Ovary (tissue), 7 donors: ENCODE measurements at regions not wholly inside any gene's neighbourhood (a gene's known extent, or its start where the extent isn't known, plus 50 kb on each side); places are given as distances from the start of the nearest gene placed in this dataset.

Experiments
- DNase-seq, 5 donors: peaks; one replicate each; pipeline ENCODE4 v3.0.0-alpha.2; 2019 to 2020
- H3K27ac ChIP-seq, 2 donors: fragments of 200-600 bp; one replicate each; pipeline versions ENCODE4 v1.5.1 to v1.8.0; 2019 to 2022
- H3K27me3 ChIP-seq: fragments of 200-600 bp; one replicate; pipeline ENCODE4 v1.8.0; 2022
- H3K36me3 ChIP-seq: fragments of 200-600 bp; sonication (generic); one replicate; pipeline ENCODE4 v1.5.1; 2019
- H3K4me1 ChIP-seq: one replicate; pipeline ENCODE4 v1.8.1; 2013; ENCODE audit warnings: mild to moderate bottlenecking, moderate library complexity; ENCODE audit not compliant: insufficient read depth
- H3K4me3 ChIP-seq: fragments of 200-600 bp; sonication (generic); one replicate; pipeline ENCODE4 v1.5.1; 2017
- H3K9me3 ChIP-seq, 2 donors: fragments of 200-600 bp in 1 of 2; sonication (generic) in 1 of 2; one replicate each; pipeline versions ENCODE4 v1.5.1 to v1.8.1; 2013 to 2019; ENCODE audit warnings: mild to moderate bottlenecking in 1 of 2, moderate library complexity in 1 of 2
- EP300 ChIP-seq: sonication (generic); formaldehyde crosslinking; IDR thresholded peaks from one replicate; pipeline ENCODE4 v1.6.1; 2017; ENCODE audit warnings: antibody characterized with exemption
- POLR2A ChIP-seq: fragments of 450-650 bp; IDR thresholded peaks from one replicate; pipeline ENCODE4 v1.6.1; 2017; ENCODE audit warnings: antibody characterized with exemption, mild to moderate bottlenecking, moderate library complexity
- WGBS, 3 donors: extraction: QIAGEN DNeasy Blood & Tissue Kit in 1 of 3; methylation state at CpG; one replicate each; pipeline versions ENCODE4 v1.1.5 to v1.1.7; 2013 to 2017; 5-methylcytosine and 5-hydroxymethylcytosine counted together
- intact Hi-C, 4 donors: fragments of 100-400 bp; cut with DNase I; formaldehyde crosslinking; loops; one replicate each; pipeline versions ENCODE4 v1.11.0 to v1.15.1; 2022 to 2023
- TF ChIP-seq, protein P1 (sequence below), 3 donors: fragments of 450-650 bp in 2 of 3; fragments of 200-600 bp in 1 of 3; IDR thresholded peaks; one replicate each; pipeline versions ENCODE4 v1.5.1 to v1.8.0; 2016 to 2022; ENCODE audit warnings: antibody characterized with exemption in 3 of 3, mild to moderate bottlenecking in 1 of 3
- donor health status: DM: no; HTN: no; CAD: no; lungs with moderate emphysema.
- donor health status: DM: no; HTN: no; CAD: no.
- donor health status: Bipolar disorder and iron deficiency.
- donor health status: DM: no; HTN: no; CAD: no.
- donor health status: DM: yes; HTN: yes; CAD: no.

DNA sequence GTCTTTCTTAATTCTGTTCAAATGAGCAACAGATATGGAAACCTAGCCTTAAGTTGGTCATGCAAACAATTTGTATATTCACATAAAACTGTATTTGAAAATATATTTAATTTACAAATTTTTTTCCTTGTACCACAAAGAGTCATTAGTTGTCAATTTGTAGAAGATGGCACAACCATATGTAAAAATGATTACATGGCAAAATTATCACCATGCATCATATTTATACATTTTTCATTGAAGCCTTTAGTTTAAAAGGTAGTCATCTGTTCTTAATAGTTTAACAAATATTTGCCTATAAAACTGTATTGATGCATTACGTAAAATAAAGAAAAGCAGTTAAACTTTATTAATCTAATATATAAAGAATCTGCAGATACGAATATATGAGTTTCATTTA is 1306.8 kb upstream of the ADGRB3 start:
- no peaks in the 10 kb centered on the region for H3K27me3 ChIP-seq
- no peaks in the 10 kb centered on the region for H3K4me1 ChIP-seq
- TF ChIP-seq, protein P1, sequence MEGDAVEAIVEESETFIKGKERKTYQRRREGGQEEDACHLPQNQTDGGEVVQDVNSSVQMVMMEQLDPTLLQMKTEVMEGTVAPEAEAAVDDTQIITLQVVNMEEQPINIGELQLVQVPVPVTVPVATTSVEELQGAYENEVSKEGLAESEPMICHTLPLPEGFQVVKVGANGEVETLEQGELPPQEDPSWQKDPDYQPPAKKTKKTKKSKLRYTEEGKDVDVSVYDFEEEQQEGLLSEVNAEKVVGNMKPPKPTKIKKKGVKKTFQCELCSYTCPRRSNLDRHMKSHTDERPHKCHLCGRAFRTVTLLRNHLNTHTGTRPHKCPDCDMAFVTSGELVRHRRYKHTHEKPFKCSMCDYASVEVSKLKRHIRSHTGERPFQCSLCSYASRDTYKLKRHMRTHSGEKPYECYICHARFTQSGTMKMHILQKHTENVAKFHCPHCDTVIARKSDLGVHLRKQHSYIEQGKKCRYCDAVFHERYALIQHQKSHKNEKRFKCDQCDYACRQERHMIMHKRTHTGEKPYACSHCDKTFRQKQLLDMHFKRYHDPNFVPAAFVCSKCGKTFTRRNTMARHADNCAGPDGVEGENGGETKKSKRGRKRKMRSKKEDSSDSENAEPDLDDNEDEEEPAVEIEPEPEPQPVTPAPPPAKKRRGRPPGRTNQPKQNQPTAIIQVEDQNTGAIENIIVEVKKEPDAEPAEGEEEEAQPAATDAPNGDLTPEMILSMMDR (IDR thresholded peaks at IDR 0.05), result no peak
- no peak for TF ChIP-seq EP300
- TF ChIP-seq POLR2A, result no peak
- 66 to 94% (median 92%) methylated on average over 2 of the region's 2 CpGs for WGBS, 3 donors
- H3K27ac ChIP-seq, result no peak overlapping the region
- H3K36me3 ChIP-seq, result no peaks in the 10 kb centered on the region
- intact Hi-C loops, result no loop called here
- no peak for DNase-seq
- H3K4me3 ChIP-seq, result no peak overlapping the region
- H3K9me3 ChIP-seq, result no peaks in the 10 kb centered on the region

DNA sequence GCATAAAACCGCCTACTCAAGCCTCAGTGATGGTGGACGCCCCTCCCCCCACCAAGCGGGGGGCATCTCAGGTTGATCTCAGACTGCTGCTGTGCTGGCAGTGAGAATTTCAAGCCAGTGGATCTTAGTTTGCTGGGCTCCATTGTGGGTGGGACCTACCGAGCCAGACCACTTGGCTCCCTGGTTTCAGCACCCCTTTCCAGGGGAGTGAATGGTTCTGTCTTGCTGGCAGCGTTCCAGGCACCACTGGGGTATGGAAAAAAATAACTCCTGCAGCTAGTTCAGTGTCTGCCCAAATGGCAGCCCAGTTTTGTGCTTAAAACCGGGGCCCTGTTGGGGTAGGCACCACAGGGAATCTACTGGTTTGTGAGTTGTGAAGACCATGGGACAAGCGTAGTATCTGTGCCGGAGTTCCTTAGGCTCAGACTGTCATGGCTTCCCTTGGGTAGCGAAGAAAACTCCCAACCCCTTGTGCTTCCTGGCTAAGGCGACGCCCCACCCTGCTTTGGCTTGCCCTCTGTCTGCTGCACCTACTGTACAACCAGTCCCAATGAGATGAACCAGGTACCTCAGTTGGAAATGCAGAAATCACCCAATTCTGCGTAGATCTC is 1334.5 kb upstream of the ADGRB3 start:
- H3K27ac ChIP-seq, result no peak overlapping the region
- no peaks in the 10 kb centered on the region for H3K36me3 ChIP-seq
- no peak for DNase-seq
- 78 to 89% (median 88%) methylated on average over 12 of the region's 12 CpGs for WGBS, 3 donors
- H3K27me3 ChIP-seq, result no peaks in the 10 kb centered on the region
- TF ChIP-seq EP300 (no peak), POLR2A (no peak)
- TF ChIP-seq, protein P1 (IDR thresholded peaks at IDR 0.05), result no peak
- no peaks in the 10 kb centered on the region for H3K4me1 ChIP-seq
- no peak overlapping the region for H3K4me3 ChIP-seq
- intact Hi-C loops, result no loop called here
- no peaks in the 10 kb centered on the region for H3K9me3 ChIP-seq

DNA sequence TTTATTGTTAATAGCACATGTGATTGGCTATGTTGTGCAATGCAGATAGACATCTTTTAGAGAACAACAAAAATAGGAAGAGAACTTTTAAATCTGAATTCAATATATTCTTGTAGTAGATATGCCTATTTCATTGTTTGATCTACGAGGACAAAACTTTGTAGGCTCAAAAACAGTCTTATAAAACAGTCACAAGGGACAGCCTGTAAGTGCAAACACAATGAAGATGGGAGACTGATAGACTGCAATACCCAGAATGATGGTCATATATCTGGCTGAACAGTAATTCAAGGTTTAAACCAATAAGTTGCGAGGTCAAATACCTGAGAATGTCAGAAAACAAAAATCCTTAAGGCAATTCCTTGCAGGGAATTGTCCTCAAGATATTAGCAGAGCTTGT is 1342.9 kb upstream of the ADGRB3 start:
- WGBS, 3 donors, result 77 to 84% (median 81%) methylated on average over 2 of the region's 2 CpGs
- H3K36me3 ChIP-seq, result no peaks in the 10 kb centered on the region
- DNase-seq, result no peak
- TF ChIP-seq, protein P1 (IDR thresholded peaks at IDR 0.05), result no peak
- TF ChIP-seq EP300 (no peak), POLR2A (no peak)
- H3K9me3 ChIP-seq, result no peaks in the 10 kb centered on the region
- no peak overlapping the region for H3K4me3 ChIP-seq
- H3K27ac ChIP-seq, result no peak overlapping the region
- intact Hi-C loops, result no loop called here
- H3K4me1 ChIP-seq, result no peaks in the 10 kb centered on the region
- no peaks in the 10 kb centered on the region for H3K27me3 ChIP-seq

DNA sequence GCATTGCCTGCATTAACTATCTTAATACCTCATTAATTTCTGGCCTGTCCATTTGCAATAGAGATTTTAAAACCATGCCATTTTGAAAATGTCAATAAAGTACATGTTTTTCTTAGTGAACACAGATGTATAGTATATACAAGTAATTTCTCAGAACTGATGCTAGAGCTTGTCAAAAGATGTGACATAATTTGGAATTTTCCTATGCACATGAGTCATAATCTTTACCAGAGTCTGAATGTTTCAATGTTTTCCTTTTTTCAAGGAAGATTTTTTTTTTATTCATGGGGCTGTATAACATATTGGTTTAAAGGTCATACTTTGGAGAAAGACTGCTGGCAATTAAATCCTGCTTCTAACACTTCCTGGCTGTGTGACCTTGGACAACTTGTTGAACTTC is 1347.5 kb upstream of the ADGRB3 start:
- no peaks in the 10 kb centered on the region for H3K9me3 ChIP-seq
- peaks cover 2% of the 10 kb centered on the region for H3K27me3 ChIP-seq
- H3K27ac ChIP-seq, result no peak overlapping the region
- intact Hi-C loops, result no loop called here
- no peaks in the 10 kb centered on the region for H3K36me3 ChIP-seq
- TF ChIP-seq EP300 (no peak), POLR2A (no peak)
- no peak overlapping the region for H3K4me3 ChIP-seq
- DNase-seq, result no peak
- H3K4me1 ChIP-seq, result no peaks in the 10 kb centered on the region

DNA sequence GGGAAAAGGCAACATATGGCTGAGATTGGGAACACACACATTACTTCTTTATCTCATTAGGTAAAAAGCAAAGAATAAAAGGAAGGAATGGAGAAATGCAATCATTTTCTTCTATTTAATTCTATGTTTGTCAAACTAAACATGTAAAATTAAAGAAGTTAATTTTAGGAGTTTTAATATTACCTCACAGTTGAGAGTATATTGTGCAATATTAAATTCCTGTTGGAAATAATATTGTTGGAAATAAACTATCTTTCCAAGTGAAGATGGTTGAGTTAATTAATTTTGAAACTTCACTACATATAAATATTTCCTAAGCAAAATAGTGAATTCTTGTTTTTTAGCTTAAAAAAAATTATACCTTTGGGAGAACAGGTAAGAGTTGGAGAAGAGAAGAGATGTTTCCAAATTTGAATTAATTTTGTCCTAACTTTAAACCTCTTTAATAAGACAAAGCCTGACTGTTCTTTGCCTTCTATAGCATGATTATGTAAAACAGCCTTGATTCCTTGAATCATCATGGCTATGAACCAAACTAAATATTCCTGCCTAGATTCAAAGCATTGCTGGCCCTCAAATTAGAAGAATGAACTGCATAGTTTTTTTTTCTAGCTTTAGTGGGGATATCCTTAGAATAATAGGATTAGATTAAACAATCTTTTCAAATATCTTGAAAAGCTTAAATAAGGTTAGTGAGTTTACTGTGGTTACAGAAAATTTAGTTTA is 1349.1 kb upstream of the ADGRB3 start:
- DNase-seq, result no peak
- Histone ChIP-seq H3K4me3 (no peak overlapping the region), H3K36me3 (no peaks in the 10 kb centered on the region), H3K27ac (no peak overlapping the region), H3K4me1 (no peaks in the 10 kb centered on the region), H3K9me3 (no peaks in the 10 kb centered on the region), H3K27me3 (peaks cover 2% of the 10 kb centered on the region)
- TF ChIP-seq EP300 (no peak), POLR2A (no peak)
- TF ChIP-seq, protein P1 (IDR thresholded peaks at IDR 0.05), result no peak
- intact Hi-C loops, result no loop called here
